Endothelial cell of umbilical vein (primary cell): ENCODE measurements at regions not wholly inside any gene's neighbourhood (a gene's known extent, or its start where the extent isn't known, plus 50 kb on each side); places are given as distances from the start of the nearest gene placed in this dataset.

Source experiments
- BruUV-seq: library from RNA; stranded (reverse); fragments of 400-500 nt; replicated peaks from 2 replicates; lab custom pipeline; 2021; lab: Mats Ljungman, UMichigan
- CTCF ChIA-PET: fragments of 300-600, 350-600 bp; sonication (Branson Sonifier 250); formaldehyde crosslinking; loops from one replicate; lab custom pipeline; 2021; ENCODE audit warnings: antibody characterized with exemption, inconsistent platforms; lab: Charles Lee
- POLR2A ChIA-PET: fragments of 300-600, 350-600 bp; sonication (Branson Sonifier 250); formaldehyde crosslinking; loops from one replicate; lab custom pipeline; 2021; ENCODE audit warnings: antibody characterized with exemption, inconsistent platforms; lab: Charles Lee
- DNase-seq: peaks from one replicate; pipeline ENCODE4 v3.0.0-alpha.2; 2011; ENCODE audit warnings: low read depth, low spot score
- FAIRE-seq: peaks from 2 replicates; lab custom pipeline; 2011; peaks lifted over from hg19 to GRCh38; lab: Jason Lieb, UNC
- H2AFZ ChIP-seq: 2 replicates; pipeline ENCODE4 v1.6.0; 2012; ENCODE audit warnings: low read depth, low read length, control low read depth, inconsistent platforms
- H3K27ac ChIP-seq: 2 replicates; pipeline ENCODE4 v1.5.1; 2011; ENCODE audit warnings: low read depth, mild to moderate bottlenecking, control low read depth, low read length, moderate library complexity; ENCODE audit not compliant: insufficient read depth
- H3K27me3 ChIP-seq, 2 experiments: 2 replicates each; pipeline versions ENCODE4 v1.6.0 to v1.6.1; 2011; ENCODE audit warnings: low read length in 2 of 2, mixed read lengths in 1 of 2; ENCODE audit not compliant: control insufficient read depth in 2 of 2, insufficient read depth in 2 of 2
- H3K36me3 ChIP-seq, 2 experiments: 2 replicates in 1 of 2; 3 replicates in 1 of 2; pipeline ENCODE4 v1.5.1; 2011; ENCODE audit warnings: low read length in 2 of 2, mild to moderate bottlenecking in 1 of 2, moderate library complexity in 1 of 2; ENCODE audit not compliant: control insufficient read depth in 2 of 2, insufficient read depth in 2 of 2; ENCODE audit errors: extremely low read depth in 1 of 2
- H3K4me1 ChIP-seq: 3 replicates; pipeline ENCODE4 v1.5.1; 2011; ENCODE audit warnings: mild to moderate bottlenecking, low read length; ENCODE audit not compliant: control insufficient read depth, insufficient read depth; ENCODE audit errors: extremely low read depth
- H3K4me2 ChIP-seq: 2 replicates; pipeline ENCODE4 v1.6.1; 2011; ENCODE audit warnings: low read length, control low read depth, mixed read lengths; ENCODE audit not compliant: insufficient read depth
- H3K4me3 ChIP-seq, 3 experiments: fragments of 200-600 bp in 1 of 3; sonication (generic), shearing (Covaris generic) in 1 of 3; replicated peaks in 1 of 3; 2 replicates each; pipeline ENCODE4 v1.5.1; 2011 to 2016; ENCODE audit warnings: control low read depth in 3 of 3, low read length in 3 of 3, mild to moderate bottlenecking in 2 of 3, inconsistent platforms in 1 of 3, low read depth in 1 of 3, moderate library complexity in 1 of 3; ENCODE audit not compliant: insufficient read depth in 1 of 3
- H3K79me2 ChIP-seq: 2 replicates; pipeline ENCODE4 v1.6.0; 2012; ENCODE audit warnings: low read length, inconsistent platforms; ENCODE audit not compliant: control insufficient read depth, insufficient read depth
- H3K9ac ChIP-seq: replicated peaks from 2 replicates; pipeline ENCODE3; 2011; ENCODE audit warnings: low read length, control low read depth; ENCODE audit not compliant: insufficient read depth; ENCODE audit errors: extremely low read depth
- H3K9me1 ChIP-seq: replicated peaks from 3 replicates; pipeline ENCODE4 v1.6.0; 2011; ENCODE audit warnings: mild to moderate bottlenecking, low read length; ENCODE audit not compliant: control insufficient read depth, insufficient read depth; ENCODE audit errors: extremely low read depth
- H3K9me3 ChIP-seq: replicated peaks from 2 replicates; pipeline ENCODE4 v1.5.1; 2012; ENCODE audit warnings: low read length, inconsistent platforms; ENCODE audit not compliant: control insufficient read depth, insufficient read depth
- H4K20me1 ChIP-seq: replicated peaks from 2 replicates; pipeline ENCODE3; 2011; ENCODE audit warnings: mild to moderate bottlenecking, low read length; ENCODE audit not compliant: control insufficient read depth, insufficient read depth; ENCODE audit errors: extremely low read depth
- CTCF ChIP-seq, 2 donors: IDR thresholded peaks; 1 replicate in 1 of 2; 2 replicates in 1 of 2; pipeline ENCODE4 v1.5.1; 2011; ENCODE audit warnings: low read length in 2 of 2, mild to moderate bottlenecking in 2 of 2, moderate library complexity in 2 of 2, control low read depth in 1 of 2, inconsistent platforms in 1 of 2, low read depth in 1 of 2; ENCODE audit not compliant: insufficient read depth in 1 of 2; ENCODE audit errors: extremely low read depth in 1 of 2
- EZH2 ChIP-seq: IDR thresholded peaks from 2 replicates; pipeline ENCODE4 v1.6.1; 2012; ENCODE audit warnings: borderline replicate concordance, low read depth, mild to moderate bottlenecking, moderate library complexity, low read length, inconsistent platforms; ENCODE audit not compliant: severe bottlenecking
- FOS ChIP-seq: IDR thresholded peaks from 2 replicates; pipeline ENCODE4 v1.6.1; 2011; ENCODE audit warnings: mild to moderate bottlenecking, low read length, moderate library complexity, borderline replicate concordance; ENCODE audit not compliant: insufficient read depth
- GATA2 ChIP-seq: IDR thresholded peaks from 2 replicates; pipeline ENCODE4 v1.7.0; 2011; ENCODE audit warnings: low read depth, mild to moderate bottlenecking, moderate library complexity, mixed read lengths, low read length; ENCODE audit not compliant: insufficient read length, insufficient read depth
- JUN ChIP-seq: IDR thresholded peaks from 2 replicates; pipeline ENCODE4 v1.6.1; 2011; ENCODE audit warnings: borderline replicate concordance, low read depth; ENCODE audit not compliant: insufficient read length, insufficient read depth
- POLR2A ChIP-seq: IDR thresholded peaks from 2 replicates; pipeline ENCODE4 v1.6.1; 2012; ENCODE audit warnings: low read depth, mild to moderate bottlenecking, control low read depth, low read length
- POLR2AphosphoS5 ChIP-seq: IDR thresholded peaks from 2 replicates; pipeline ENCODE4 v1.6.1; 2012; ENCODE audit warnings: low read depth, mild to moderate bottlenecking, control low read depth, low read length, moderate library complexity; ENCODE audit not compliant: insufficient read depth
- dilution Hi-C: fragments of 300-500 bp; cut with MboI; formaldehyde crosslinking; loops from one replicate; pipeline ENCODE4 v1.15.0; 2019; ENCODE audit warnings: low sequenced_read_pairs; ENCODE audit not compliant: extremely low pct_ligation_motif_present
- intact Hi-C: fragments of 100-400 bp; cut with micrococcal nuclease; formaldehyde crosslinking; loops from one replicate; pipeline ENCODE4 v1.10.0; 2022

- FAIRE-seq (no peak), DNase-seq (no peak)
- H4K20me1 ChIP-seq: no peaks in the 10 kb centered on the region
- H3K4me3 ChIP-seq: no peak overlapping the region
- H3K36me3 ChIP-seq: no peaks in the 10 kb centered on the region
- intact Hi-C loops: no loop called here
- no peak overlapping the region for H3K4me2 ChIP-seq
- no peak for TF ChIP-seq POLR2A
- no peak for TF ChIP-seq JUN
- no peak for TF ChIP-seq FOS
- H2AFZ ChIP-seq: no peak overlapping the region
- H3K4me1 ChIP-seq: no peaks in the 10 kb centered on the region
- dilution Hi-C loops: no loop called here
- no peaks in the 10 kb centered on the region for H3K9me1 ChIP-seq
- H3K9ac ChIP-seq: no peak overlapping the region
- H3K79me2 ChIP-seq: no peaks in the 10 kb centered on the region
- CTCF ChIA-PET: no interaction called here
- POLR2A ChIA-PET: no interaction called here
- no TSS peak for BruUV-seq
- no peaks in the 10 kb centered on the region for H3K27me3 ChIP-seq
- H3K27ac ChIP-seq: no peak overlapping the region
- H3K9me3 ChIP-seq: peaks cover 4% of the 10 kb centered on the region
Observed at GRCh38 chr18:73164430-73164829, 296.6 kb upstream of the NETO1 start.

- Histone ChIP-seq H3K27me3 (no peaks in the 10 kb centered on the region), H2AFZ (no peak overlapping the region), H4K20me1 (no peaks in the 10 kb centered on the region), H3K9me3 (peaks cover 6% of the 10 kb centered on the region), H3K9ac (no peak overlapping the region), H3K4me3 (no peak overlapping the region), H3K36me3 (no peaks in the 10 kb centered on the region), H3K4me1 (no peaks in the 10 kb centered on the region), H3K9me1 (no peaks in the 10 kb centered on the region), H3K27ac (no peak overlapping the region), H3K4me2 (no peak overlapping the region), H3K79me2 (no peaks in the 10 kb centered on the region)
- TF ChIP-seq JUN (no peak), POLR2AphosphoS5 (no peak), EZH2 (no peak), CTCF (IDR thresholded peaks at IDR 0.05; ENCODE audit: extremely low read depth in 1 of 2, insufficient read depth in 1 of 2, low read depth in 1 of 2, low read length in 2 of 2) (no peak), GATA2 (no peak), FOS (no peak)
- no peak for FAIRE-seq
- intact Hi-C loops (no loop called here), dilution Hi-C loops (no loop called here)
- ChIA-PET CTCF (no interaction called here), POLR2A (no interaction called here)
- no peak for DNase-seq
- no TSS peak for BruUV-seq
Observed at GRCh38 chr18:73163236-73163635, 295.4 kb upstream of the NETO1 start.
